ENCODE measurements at regions not wholly inside any gene's neighbourhood (a gene's known extent, or its start where the extent isn't known, plus 50 kb on each side); places are given as distances from the start of the nearest gene placed in this dataset.

GRCh38 chr3:167054926-167055325 lies 325.2 kb downstream of the ZBBX start:
- TF ChIP-seq CTCF (conservative IDR thresholded peaks at IDR 0.05; ENCODE audit: low read depth, low read length) (no peak), POLR2A (IDR thresholded peaks at IDR 0.05; ENCODE audit: low read depth, low read length) (no peak), BHLHE40 (IDR thresholded peaks at IDR 0.05; ENCODE audit: low read depth, low read length) (no peak)

All from IMR-90 (cell line).